ENCODE measurements at regions not wholly inside any gene's neighbourhood (a gene's known extent, or its start where the extent isn't known, plus 50 kb on each side); places are given as distances from the start of the nearest gene placed in this dataset.

DNA sequence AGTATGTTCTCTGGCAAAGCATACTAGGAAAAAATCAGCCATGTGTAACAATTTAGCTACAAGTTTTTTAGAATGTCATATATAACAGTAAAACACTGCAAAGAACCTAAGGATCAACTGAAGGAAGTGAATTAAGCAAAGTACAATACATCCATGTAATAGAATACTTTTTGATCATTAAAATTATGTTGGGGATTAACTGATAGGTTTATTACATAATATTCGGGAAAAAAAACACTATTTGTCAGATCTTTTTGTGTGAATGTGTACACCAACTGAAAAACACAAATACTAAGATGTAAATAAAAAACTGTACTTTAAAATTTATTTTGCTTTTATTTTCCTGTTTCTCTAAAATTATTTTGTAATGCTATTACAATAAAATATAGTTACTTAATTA lies 185.5 kb upstream of the DYNLRB2 start:
- TF ChIP-seq, protein P1, sequence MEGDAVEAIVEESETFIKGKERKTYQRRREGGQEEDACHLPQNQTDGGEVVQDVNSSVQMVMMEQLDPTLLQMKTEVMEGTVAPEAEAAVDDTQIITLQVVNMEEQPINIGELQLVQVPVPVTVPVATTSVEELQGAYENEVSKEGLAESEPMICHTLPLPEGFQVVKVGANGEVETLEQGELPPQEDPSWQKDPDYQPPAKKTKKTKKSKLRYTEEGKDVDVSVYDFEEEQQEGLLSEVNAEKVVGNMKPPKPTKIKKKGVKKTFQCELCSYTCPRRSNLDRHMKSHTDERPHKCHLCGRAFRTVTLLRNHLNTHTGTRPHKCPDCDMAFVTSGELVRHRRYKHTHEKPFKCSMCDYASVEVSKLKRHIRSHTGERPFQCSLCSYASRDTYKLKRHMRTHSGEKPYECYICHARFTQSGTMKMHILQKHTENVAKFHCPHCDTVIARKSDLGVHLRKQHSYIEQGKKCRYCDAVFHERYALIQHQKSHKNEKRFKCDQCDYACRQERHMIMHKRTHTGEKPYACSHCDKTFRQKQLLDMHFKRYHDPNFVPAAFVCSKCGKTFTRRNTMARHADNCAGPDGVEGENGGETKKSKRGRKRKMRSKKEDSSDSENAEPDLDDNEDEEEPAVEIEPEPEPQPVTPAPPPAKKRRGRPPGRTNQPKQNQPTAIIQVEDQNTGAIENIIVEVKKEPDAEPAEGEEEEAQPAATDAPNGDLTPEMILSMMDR (IDR thresholded peaks at IDR 0.05; ENCODE audit: unreplicated experiment in 3 of 3), result no peak
- no peaks in the 10 kb centered on the region for H3K4me1 Mint-ChIP-seq
- no peak overlapping the region for H3K27ac Mint-ChIP-seq
- no peaks in the 10 kb centered on the region for H3K36me3 Mint-ChIP-seq (ENCODE audit: low read depth)
- no peaks in the 10 kb centered on the region for H3K9me3 Mint-ChIP-seq
- H3K4me3 Mint-ChIP-seq, result no peak overlapping the region
- no peaks in the 10 kb centered on the region for H3K27me3 Mint-ChIP-seq (ENCODE audit: low read depth)

DNA sequence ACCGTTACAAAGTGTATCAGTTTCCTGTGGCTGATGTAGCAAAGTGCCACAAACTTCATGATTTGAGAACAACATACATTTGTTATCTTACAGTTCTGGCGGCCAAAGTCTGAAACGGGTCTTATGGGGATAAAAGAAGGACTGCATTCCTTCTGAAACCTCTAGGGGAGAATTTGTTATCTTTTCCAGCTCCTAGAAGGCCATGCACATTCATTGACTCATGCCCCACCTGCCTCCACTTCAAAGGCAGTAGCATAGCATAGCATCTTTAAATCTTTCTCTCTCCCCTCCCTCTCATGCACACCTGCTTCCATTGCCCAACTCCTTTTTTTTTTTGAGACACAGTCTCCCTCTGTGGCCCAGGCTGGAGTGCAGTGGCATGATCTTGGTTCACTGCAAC lies 190.7 kb upstream of the DYNLRB2 start:
- Mint-ChIP-seq H3K27me3 (ENCODE audit: low read depth) (no peaks in the 10 kb centered on the region), H3K4me3 (no peak overlapping the region), H3K9me3 (no peaks in the 10 kb centered on the region), H3K4me1 (peaks cover 30% of the 10 kb centered on the region), H3K27ac (peak overlapping the region in 1 of 3 experiments; percentile 10), H3K36me3 (ENCODE audit: low read depth) (no peaks in the 10 kb centered on the region)
- TF ChIP-seq, protein P1 (IDR thresholded peaks at IDR 0.05; ENCODE audit: unreplicated experiment in 3 of 3), result no peak

DNA sequence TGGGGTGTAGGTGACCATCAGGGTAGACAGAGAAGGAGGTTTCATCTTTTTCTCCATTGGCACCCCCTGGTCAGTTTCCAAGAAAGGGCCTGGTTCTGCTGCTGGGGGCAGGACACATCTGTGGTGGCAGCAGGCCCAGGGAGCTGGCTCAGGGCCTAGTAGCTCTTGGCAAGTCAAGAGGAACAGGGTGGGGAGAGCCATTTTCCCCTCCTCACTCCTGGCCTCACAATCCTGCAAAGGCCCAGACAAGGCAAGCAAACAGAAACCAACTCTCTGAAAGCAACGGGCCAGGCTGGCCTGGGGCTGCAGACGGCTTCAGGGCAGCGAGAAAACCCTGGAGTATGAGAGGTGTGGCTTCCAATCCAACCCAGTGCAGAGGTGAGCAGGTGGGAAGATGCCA lies 192.9 kb upstream of the DYNLRB2 start:
- TF ChIP-seq, protein P1 (IDR thresholded peaks at IDR 0.05; ENCODE audit: unreplicated experiment in 3 of 3), result no peak
- Mint-ChIP-seq H3K27ac (peak overlapping the region in 2 of 3 experiments; percentile 19 to 48), H3K9me3 (no peaks in the 10 kb centered on the region), H3K4me1 (peaks cover 35% of the 10 kb centered on the region), H3K36me3 (ENCODE audit: low read depth) (no peaks in the 10 kb centered on the region), H3K27me3 (ENCODE audit: low read depth) (no peaks in the 10 kb centered on the region), H3K4me3 (no peak overlapping the region)

DNA sequence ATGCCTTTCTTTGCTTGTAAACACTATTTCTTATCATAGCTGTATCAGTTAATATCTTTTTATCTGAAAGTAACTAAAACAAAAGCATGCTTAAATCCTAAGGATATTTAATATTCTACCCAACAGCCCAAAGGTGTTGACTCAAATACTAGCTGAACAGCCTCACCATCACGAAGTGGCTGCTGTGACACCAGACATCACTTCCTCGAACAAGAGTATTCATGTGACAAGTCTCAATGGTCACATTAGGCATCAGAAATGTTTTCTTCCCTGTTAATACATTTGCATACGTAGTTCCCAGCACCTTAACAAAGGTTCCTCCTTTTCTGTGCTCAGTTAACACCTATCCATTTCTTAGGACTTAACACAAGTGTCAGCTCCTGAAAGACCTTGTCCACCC lies 193.8 kb upstream of the DYNLRB2 start:
- Mint-ChIP-seq H3K4me1 (peaks cover 35% of the 10 kb centered on the region), H3K4me3 (no peak overlapping the region)
- TF ChIP-seq, protein P1 (IDR thresholded peaks at IDR 0.05; ENCODE audit: unreplicated experiment in 3 of 3), result no peak

DNA sequence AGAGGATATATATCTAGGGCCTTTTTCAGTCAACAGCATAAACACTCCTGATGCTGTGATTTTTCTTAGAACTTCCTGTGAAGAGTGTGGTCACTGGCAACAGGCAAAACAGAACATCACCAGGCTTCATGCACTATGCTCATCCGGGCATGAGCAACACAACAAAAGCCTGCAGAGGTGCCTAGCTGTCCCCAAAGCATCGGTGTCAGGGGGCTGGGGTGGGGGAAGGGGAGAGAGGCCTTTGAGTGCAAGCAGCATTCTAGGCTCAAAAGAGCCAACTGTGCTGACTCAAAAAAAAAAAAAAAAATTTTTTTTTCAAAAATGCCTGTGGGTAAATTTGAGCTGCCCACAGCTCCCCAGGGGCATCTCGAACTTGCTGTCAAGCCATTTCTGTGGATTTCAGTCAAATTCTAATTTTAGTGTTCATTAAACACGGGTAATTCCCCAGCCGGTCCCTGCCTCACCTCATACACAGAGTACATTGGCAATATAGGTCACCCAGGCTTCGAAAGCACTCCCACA lies 194.6 kb upstream of the DYNLRB2 start:
- Mint-ChIP-seq H3K4me3 (no peak overlapping the region), H3K9me3 (no peaks in the 10 kb centered on the region), H3K27ac (peak overlapping the region; percentile 65 to 96 (median 94)), H3K4me1 (peaks cover 40% of the 10 kb centered on the region), H3K36me3 (ENCODE audit: low read depth) (no peaks in the 10 kb centered on the region), H3K27me3 (ENCODE audit: low read depth) (no peaks in the 10 kb centered on the region)
- TF ChIP-seq, protein P1 (IDR thresholded peaks at IDR 0.05; ENCODE audit: unreplicated experiment in 3 of 3), result no peak

More for the DNA sequence above, 193.8 kb upstream of the DYNLRB2 start:
- H3K27me3 Mint-ChIP-seq (ENCODE audit: low read depth), result no peaks in the 10 kb centered on the region
- no peaks in the 10 kb centered on the region for H3K36me3 Mint-ChIP-seq (ENCODE audit: low read depth)
- H3K9me3 Mint-ChIP-seq, result no peaks in the 10 kb centered on the region
- H3K27ac Mint-ChIP-seq, result peak overlapping the region in 1 of 3 experiments; percentile 19

DNA sequence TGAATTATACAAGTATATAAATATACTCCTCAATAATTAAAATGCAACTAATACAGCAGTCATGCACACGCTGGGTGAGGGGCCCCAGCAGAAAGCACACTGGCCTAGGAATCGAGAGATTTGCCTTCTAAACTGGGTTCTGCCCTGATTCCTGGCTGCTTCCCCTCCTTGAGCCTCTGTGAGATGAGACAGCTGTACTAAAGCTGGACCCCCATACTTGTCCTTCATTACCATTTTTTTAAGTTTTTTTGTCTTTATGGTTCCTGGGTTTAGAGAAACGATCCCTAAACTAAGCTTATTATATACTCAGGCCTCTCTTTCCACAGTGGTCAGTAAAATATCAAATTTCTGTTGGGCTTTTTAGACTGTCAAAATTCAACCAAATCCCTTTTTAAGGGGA lies 195.1 kb upstream of the DYNLRB2 start:
- H3K4me3 Mint-ChIP-seq, result no peak overlapping the region
- peak overlapping the region; percentile 65 to 96 (median 94) for H3K27ac Mint-ChIP-seq
- TF ChIP-seq, protein P1 (IDR thresholded peaks at IDR 0.05; ENCODE audit: unreplicated experiment in 3 of 3), result no peak
- no peaks in the 10 kb centered on the region for H3K9me3 Mint-ChIP-seq
- H3K4me1 Mint-ChIP-seq, result peaks cover 43% of the 10 kb centered on the region
- H3K36me3 Mint-ChIP-seq (ENCODE audit: low read depth), result no peaks in the 10 kb centered on the region
- H3K27me3 Mint-ChIP-seq (ENCODE audit: low read depth), result no peaks in the 10 kb centered on the region

All from nephron (organoid).